GM12878 (cell line): ENCODE measurements at regions not wholly inside any gene's neighbourhood (a gene's known extent, or its start where the extent isn't known, plus 50 kb on each side); places are given as distances from the start of the nearest gene placed in this dataset.
"Not testable (repeated sequence)": the region's sequence is repeated elsewhere in the genome, so short reads cannot be mapped to it uniquely, and the experiment has no call there.

Experiments
- ATAC-seq: fragments of 200-7000 bp; cut with Tn5 transposase; 3 replicates; pipeline ENCODE4 v1.9.1; 2020; ENCODE audit warnings: mild to moderate bottlenecking, moderate library complexity
- BruUV-seq: library from RNA; stranded (reverse); fragments of 400-500 nt; replicated peaks from 2 replicates; lab custom pipeline; 2021; lab: Mats Ljungman, UMichigan
- CTCF ChIA-PET: fragments of 300-600 bp; sonication (Branson Sonifier 250); formaldehyde crosslinking; extraction: SDS; loops from one replicate; lab custom pipeline; 2021; ENCODE audit warnings: inconsistent platforms; lab: Yijun Ruan, JAX
- POLR2A ChIA-PET: fragments of 350-600 bp; formaldehyde crosslinking; extraction: SDS; loops from one replicate; lab custom pipeline; 2021; ENCODE audit warnings: inconsistent platforms; lab: Charles Lee
- RAD21 ChIA-PET: fragments of 300-600 bp; sonication (Branson Sonifier 250); formaldehyde crosslinking; loops from one replicate; lab custom pipeline; 2023; ENCODE audit warnings: antibody characterized with exemption; ENCODE audit not compliant: unreplicated experiment; lab: Charles Lee
- SMC1A ChIA-PET: fragments of 300-600 bp; sonication (Branson Sonifier 250); formaldehyde crosslinking; loops from one replicate; lab custom pipeline; 2023; ENCODE audit not compliant: unreplicated experiment, uncharacterized antibody; lab: Charles Lee
- DNase-seq: peaks from one replicate; pipeline ENCODE4 v3.0.0-alpha.2; 2011; ENCODE audit warnings: low read depth, low spot score
- FAIRE-seq: peaks from 3 replicates; lab custom pipeline; 2011; peaks lifted over from hg19 to GRCh38; lab: Jason Lieb, UNC
- H2AFZ ChIP-seq: 2 replicates; pipeline ENCODE4 v1.6.0; 2011; ENCODE audit warnings: low read depth, low read length, control low read depth; ENCODE audit not compliant: control insufficient read depth
- H3K27ac ChIP-seq: 2 replicates; pipeline ENCODE4 v1.5.1; 2011; ENCODE audit warnings: control low read depth; ENCODE audit not compliant: control insufficient read depth, insufficient read depth
- H3K27me3 ChIP-seq, 2 experiments: replicated peaks in 1 of 2; 2 replicates each; pipeline versions ENCODE4 v1.6.0 to v1.6.1; 2011; ENCODE audit warnings: low read length in 1 of 2; ENCODE audit not compliant: control insufficient read depth in 2 of 2, insufficient read depth in 2 of 2
- H3K36me3 ChIP-seq, 2 experiments: 2 replicates each; pipeline ENCODE4 v1.5.1; 2011; ENCODE audit warnings: low read length in 1 of 2; ENCODE audit not compliant: control insufficient read depth in 2 of 2, insufficient read depth in 2 of 2
- H3K4me1 ChIP-seq: 2 replicates; pipeline ENCODE4 v1.6.1; 2011; ENCODE audit warnings: mild to moderate bottlenecking, low read length, moderate library complexity, mixed read lengths; ENCODE audit not compliant: control insufficient read depth, insufficient read depth
- H3K4me2 ChIP-seq: 2 replicates; pipeline ENCODE4 v1.6.0; 2011; ENCODE audit warnings: control low read depth; ENCODE audit not compliant: control insufficient read depth, insufficient read depth
- H3K4me3 ChIP-seq: fragments of 200-600 bp; sonication (generic); 2 replicates; pipeline ENCODE4 v1.5.1; 2016
- H3K79me2 ChIP-seq: 2 replicates; pipeline ENCODE4 v1.6.0; 2011; ENCODE audit warnings: low read length; ENCODE audit not compliant: control insufficient read depth, insufficient read depth
- H3K9ac ChIP-seq: 2 replicates; pipeline ENCODE4 v1.8.0; 2011; ENCODE audit warnings: low read length, control low read depth, mixed read lengths; ENCODE audit not compliant: control insufficient read depth, insufficient read depth
- H3K9me3 ChIP-seq: replicated peaks from 3 replicates; pipeline ENCODE4 v1.5.1; 2011; ENCODE audit warnings: mild to moderate bottlenecking, low read length; ENCODE audit not compliant: control insufficient read depth, insufficient read depth
- H4K20me1 ChIP-seq: 2 replicates; pipeline ENCODE4 v1.6.0; 2011; ENCODE audit not compliant: control insufficient read depth, insufficient read depth
- EP300 ChIP-seq, 2 experiments: fragments of 150-350 bp in 1 of 2; IDR thresholded peaks; 2 replicates each; pipeline ENCODE4 v1.6.1; 2011 to 2012; ENCODE audit warnings: low read depth in 2 of 2, low read length in 2 of 2, borderline replicate concordance in 1 of 2, improper control_type of control experiment in 1 of 2, inconsistent platforms in 1 of 2; ENCODE audit not compliant: control insufficient read depth in 1 of 2
- KLF5 ChIP-seq: fragments of 450-650 bp; IDR thresholded peaks from 2 replicates; pipeline ENCODE4 v1.6.1; 2014; ENCODE audit warnings: mild to moderate bottlenecking; ENCODE audit not compliant: partially characterized antibody
- MTA3 ChIP-seq: IDR thresholded peaks from 2 replicates; pipeline ENCODE4 v1.6.1; 2012; ENCODE audit warnings: low read length, inconsistent platforms, borderline replicate concordance
- TCF7 ChIP-seq: IDR thresholded peaks from 2 replicates; pipeline ENCODE4 v1.6.1; 2014; ENCODE audit warnings: antibody characterized with exemption, borderline replicate concordance
- ZBTB40 ChIP-seq: fragments of 450-650 bp; IDR thresholded peaks from 2 replicates; pipeline ENCODE4 v1.6.1; 2016; ENCODE audit warnings: mild to moderate bottlenecking, moderate library complexity, borderline replicate concordance
- ZNF592 ChIP-seq: fragments of 450-650 bp; IDR thresholded peaks from 2 replicates; pipeline ENCODE4 v1.6.1; 2017; ENCODE audit warnings: mild to moderate bottlenecking, moderate library complexity
- WGBS: methylation state at CpG from one replicate; pipeline ENCODE4 v1.1.6; 2016; ENCODE audit warnings: low lambda C conversion rate; ENCODE audit not compliant: insufficient replicate concordance, insufficient coverage; ENCODE audit errors: missing lambda C conversion rate; 5-methylcytosine and 5-hydroxymethylcytosine counted together
- in situ Hi-C: fragments of 300-500 bp; cut with MboI; formaldehyde crosslinking; loops from 9 replicates; pipeline ENCODE4 v1.14.3; 2018; ENCODE audit warnings: mixed read lengths
- intact Hi-C: fragments of 100-400 bp; cut with micrococcal nuclease; formaldehyde crosslinking; loops from one replicate; pipeline ENCODE4 v1.14.2; 2022; ENCODE audit not compliant: unreplicated experiment

- WGBS: under 1% methylated on average over 7 of the region's 7 CpGs
- RAD21 ChIA-PET: no interaction called here
- no peak overlapping the region for H3K27ac ChIP-seq
- no peak for ATAC-seq
- TF ChIP-seq EP300 (IDR thresholded peaks at IDR 0.05; ENCODE audit: borderline replicate concordance in 1 of 2, control insufficient read depth in 1 of 2, low read depth in 2 of 2, low read length in 2 of 2) (no peak), MTA3 (no peak), ZBTB40 (no peak), ZNF592 (no peak), TCF7 (no peak), KLF5 (no peak)
- H3K27me3 ChIP-seq: peaks cover 0 to 4% of the 10 kb centered on the region in 2 experiments; a peak in 2 of 4 replicates
- no peak overlapping the region for H3K4me2 ChIP-seq
- H4K20me1 ChIP-seq: no peaks in the 10 kb centered on the region
- H3K36me3 ChIP-seq: no peaks in the 10 kb centered on the region
- no peaks in the 10 kb centered on the region for H3K4me1 ChIP-seq
- no peak overlapping the region for H3K4me3 ChIP-seq
- H2AFZ ChIP-seq: no peak overlapping the region
- POLR2A ChIA-PET: interaction anchor here (0.5 kb wide), 1 partner anchor 723 kb away, joined by 4 read pairs; no protein-coding TSS in a partner anchor
- BruUV-seq: no TSS peak
- intact Hi-C loops (no loop called here), in situ Hi-C loops (no loop called here)
- FAIRE-seq: no peak
- no peaks in the 10 kb centered on the region for H3K79me2 ChIP-seq
- H3K9me3 ChIP-seq: no peaks in the 10 kb centered on the region
- no peak for DNase-seq
- CTCF ChIA-PET: interaction anchor here (1.0 to 1.2 kb wide), 2 partner anchors 45 to 231 kb away, joined by 3 to 4 read pairs; no protein-coding TSS in a partner anchor
- SMC1A ChIA-PET: no interaction called here
- H3K9ac ChIP-seq: no peak overlapping the region
These were observed 59.6 kb upstream of the OLIG2 start for GRCh38 chr21:32966120-32966519.

GRCh38 chr21:32968103-32968502 is 57.6 kb upstream of the OLIG2 start:
- H3K4me2 ChIP-seq, intact Hi-C loops, ATAC-seq, H3K27me3 ChIP-seq, DNase-seq, BruUV-seq, H3K4me1 ChIP-seq, H3K36me3 ChIP-seq, POLR2A ChIA-PET, FAIRE-seq, CTCF ChIA-PET, H3K9ac ChIP-seq, H3K27ac ChIP-seq, H4K20me1 ChIP-seq, SMC1A ChIA-PET, H3K79me2 ChIP-seq, H3K4me3 ChIP-seq, in situ Hi-C loops, H3K9me3 ChIP-seq, H2AFZ ChIP-seq, RAD21 ChIA-PET: not testable (repeated sequence)
- whole genome bisulfite sequencing: 32% methylated on average over 8 of the region's 8 CpGs
